ENCODE measurements at regions not wholly inside any gene's neighbourhood (a gene's known extent, or its start where the extent isn't known, plus 50 kb on each side); places are given as distances from the start of the nearest gene placed in this dataset.
"Not testable (repeated sequence)": the region's sequence is repeated elsewhere in the genome, so short reads cannot be mapped to it uniquely, and the experiment has no call there.

- TF ChIP-seq ZFX (IDR thresholded peaks at IDR 0.05) (no peak), CTCF (conservative IDR thresholded peaks at IDR 0.05) (no peak)
- no peak overlapping the region for H3K27ac ChIP-seq
Observed at GRCh38 chr21:17200250-17200649, 312.6 kb upstream of the CXADR start.

GRCh38 chr21:17201741-17202260, 311.0 kb upstream of the CXADR start:
- no peak overlapping the region for H3K27ac ChIP-seq
- TF ChIP-seq CTCF (conservative IDR thresholded peaks at IDR 0.05) (no peak), ZFX (IDR thresholded peaks at IDR 0.05) (no peak)

DNA sequence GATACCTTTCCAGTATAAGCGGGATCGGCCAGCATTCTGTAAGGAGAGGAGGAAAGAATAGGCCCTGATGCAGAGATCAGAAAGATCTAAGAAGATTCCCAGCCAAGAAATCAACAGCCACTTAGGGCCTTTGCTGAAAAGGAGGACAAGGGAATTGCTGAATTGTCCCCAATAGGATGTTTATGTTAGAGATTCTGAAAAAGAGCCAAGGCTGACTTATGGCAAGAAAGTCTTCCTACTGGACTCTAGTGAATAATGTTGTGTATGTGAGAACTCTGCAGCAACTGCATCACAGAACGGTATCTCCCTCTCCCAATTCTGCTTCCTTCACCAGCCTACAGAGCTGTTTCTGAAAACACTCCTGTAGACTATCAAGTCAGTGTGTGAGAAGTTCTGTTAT, 298.0 kb upstream of the CXADR start:
- H3K27ac ChIP-seq, result no peak overlapping the region
- TF ChIP-seq CTCF (conservative IDR thresholded peaks at IDR 0.05) (no peak), ZFX (IDR thresholded peaks at IDR 0.05) (no peak)

GRCh38 chr21:17219050-17219449, 293.8 kb upstream of the CXADR start:
- not testable (repeated sequence) for H3K27ac ChIP-seq

GRCh38 chr21:17231124-17231523, 281.7 kb upstream of the CXADR start:
- TF ChIP-seq ZFX (IDR thresholded peaks at IDR 0.05), result no peak
- TF ChIP-seq CTCF (conservative IDR thresholded peaks at IDR 0.05), result peak; percentile 43
- H3K27ac ChIP-seq, result no peak overlapping the region

DNA sequence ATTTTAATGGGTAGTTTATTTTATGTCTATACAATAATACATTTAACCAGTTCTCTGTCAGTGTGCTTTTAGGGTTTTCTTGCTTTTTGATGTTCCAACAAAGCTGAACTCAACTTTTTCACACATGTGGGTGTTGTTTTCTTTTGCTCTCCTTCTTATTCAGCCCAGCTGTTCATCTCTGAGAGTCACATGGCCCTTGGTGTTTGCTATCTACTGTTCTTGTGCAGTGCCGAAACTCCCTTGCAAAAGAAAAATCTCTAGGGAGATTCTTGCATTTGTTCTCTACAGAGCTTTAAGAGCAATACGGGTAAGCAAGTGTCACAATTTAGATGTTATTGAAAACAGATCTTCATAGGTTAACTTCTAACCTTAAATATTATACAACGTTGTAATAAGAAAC, 281.1 kb upstream of the CXADR start:
- no peak overlapping the region for H3K27ac ChIP-seq
- no peak for TF ChIP-seq CTCF (conservative IDR thresholded peaks at IDR 0.05)
- TF ChIP-seq ZFX (IDR thresholded peaks at IDR 0.05), result no peak

GRCh38 chr21:17238468-17238867, 274.4 kb upstream of the CXADR start:
- TF ChIP-seq ZFX (IDR thresholded peaks at IDR 0.05) (no peak), CTCF (conservative IDR thresholded peaks at IDR 0.05) (no peak)
- no peak overlapping the region for H3K27ac ChIP-seq

GRCh38 chr21:17250778-17251241, 262.0 kb upstream of the CXADR start:
- no peak overlapping the region for H3K27ac ChIP-seq

More at GRCh38 chr21:17250778-17251241, 262.0 kb upstream of the CXADR start:
- no peak for TF ChIP-seq ZFX (IDR thresholded peaks at IDR 0.05)
- TF ChIP-seq CTCF (conservative IDR thresholded peaks at IDR 0.05), result no peak

Data from C4-2B (cell line).